GM12878 (cell line): ENCODE measurements at regions not wholly inside any gene's neighbourhood (a gene's known extent, or its start where the extent isn't known, plus 50 kb on each side); places are given as distances from the start of the nearest gene placed in this dataset.
A peak's percentile ranks its signal among the peaks of the same experiment; 100 is the strongest.

Experiments used
- BHLHE40 ChIP-seq, 2 experiments: fragments of 450-650 bp in 1 of 2; IDR thresholded peaks; 2 replicates each; pipeline ENCODE4 v1.6.1; 2011 to 2017; ENCODE audit warnings: low read depth in 2 of 2, borderline replicate concordance in 1 of 2, improper control_type of control experiment in 1 of 2, low read length in 1 of 2, mild to moderate bottlenecking in 1 of 2
- CHD4 ChIP-seq: fragments of 200-600 bp; sonication (generic); IDR thresholded peaks from 2 replicates; pipeline ENCODE4 v1.6.1; 2016; ENCODE audit warnings: mild to moderate bottlenecking
- JUNB ChIP-seq: IDR thresholded peaks from 2 replicates; pipeline ENCODE4 v1.6.1; 2016; ENCODE audit warnings: antibody characterized with exemption, mild to moderate bottlenecking
- MTA2 ChIP-seq: fragments of 450-650 bp; IDR thresholded peaks from 2 replicates; pipeline ENCODE4 v1.6.1; 2016; ENCODE audit warnings: low read depth, mild to moderate bottlenecking, moderate library complexity
- NR2C2 ChIP-seq: IDR thresholded peaks from 2 replicates; pipeline ENCODE4 v1.6.1; 2011; ENCODE audit warnings: borderline replicate concordance, low read depth; ENCODE audit not compliant: control insufficient read depth, insufficient read length
- NRF1 ChIP-seq: conservative IDR thresholded peaks from 2 replicates; pipeline ENCODE4 v1.6.1; 2011; ENCODE audit warnings: mild to moderate bottlenecking, low read depth, low read length, improper control_type of control experiment
- PAX8 ChIP-seq: fragments of 450-650 bp; IDR thresholded peaks from 2 replicates; pipeline ENCODE4 v1.6.1; 2017; ENCODE audit warnings: mild to moderate bottlenecking, moderate library complexity
- RELA ChIP-seq: fragments of 450-650 bp; IDR thresholded peaks from 2 replicates; pipeline ENCODE4 v1.8.0; 2014; ENCODE audit warnings: borderline replicate concordance; ENCODE audit not compliant: partially characterized antibody
- RUNX3 ChIP-seq: IDR thresholded peaks from 2 replicates; pipeline ENCODE4 v1.6.1; 2012; ENCODE audit warnings: low read length, inconsistent platforms
- SMC3 ChIP-seq: IDR thresholded peaks from 2 replicates; pipeline ENCODE4 v1.6.1; 2011; ENCODE audit warnings: low read length, improper control_type of control experiment, borderline replicate concordance
- TCF3 ChIP-seq: IDR thresholded peaks from 2 replicates; pipeline ENCODE4 v1.6.1; 2012; ENCODE audit warnings: low read depth, mild to moderate bottlenecking, low read length, borderline replicate concordance; ENCODE audit not compliant: insufficient read depth
- TCF7 ChIP-seq: IDR thresholded peaks from 2 replicates; pipeline ENCODE4 v1.6.1; 2014; ENCODE audit warnings: antibody characterized with exemption, borderline replicate concordance
- ZBED1 ChIP-seq: IDR thresholded peaks from 2 replicates; pipeline ENCODE4 v1.6.1; 2016; ENCODE audit warnings: borderline replicate concordance
- ZNF384 ChIP-seq: IDR thresholded peaks from 2 replicates; pipeline ENCODE4 v1.6.1; 2012; ENCODE audit warnings: low read depth, mild to moderate bottlenecking, low read length, improper control_type of control experiment, borderline replicate concordance
- ZZZ3 ChIP-seq: IDR thresholded peaks from 2 replicates; pipeline ENCODE4 v1.6.1; 2011; ENCODE audit warnings: low read depth; ENCODE audit not compliant: control insufficient read depth, insufficient read length
- TF ChIP-seq, protein P1 (sequence below): fragments of 450-650 bp; IDR thresholded peaks from 2 replicates; pipeline ENCODE4 v1.6.1; 2017; ENCODE audit warnings: antibody characterized with exemption, mild to moderate bottlenecking, moderate library complexity
- TF ChIP-seq, protein P2 (sequence below): fragments of 450-650 bp; IDR thresholded peaks from 2 replicates; pipeline ENCODE4 v1.6.1; 2018; ENCODE audit warnings: mild to moderate bottlenecking, low read depth, moderate library complexity; ENCODE audit not compliant: partially characterized antibody
- TF ChIP-seq, protein P3 (sequence below): fragments of 450-650 bp; IDR thresholded peaks from 2 replicates; pipeline ENCODE4 v1.6.1; 2017; ENCODE audit warnings: low read depth, mild to moderate bottlenecking, moderate library complexity

DNA sequence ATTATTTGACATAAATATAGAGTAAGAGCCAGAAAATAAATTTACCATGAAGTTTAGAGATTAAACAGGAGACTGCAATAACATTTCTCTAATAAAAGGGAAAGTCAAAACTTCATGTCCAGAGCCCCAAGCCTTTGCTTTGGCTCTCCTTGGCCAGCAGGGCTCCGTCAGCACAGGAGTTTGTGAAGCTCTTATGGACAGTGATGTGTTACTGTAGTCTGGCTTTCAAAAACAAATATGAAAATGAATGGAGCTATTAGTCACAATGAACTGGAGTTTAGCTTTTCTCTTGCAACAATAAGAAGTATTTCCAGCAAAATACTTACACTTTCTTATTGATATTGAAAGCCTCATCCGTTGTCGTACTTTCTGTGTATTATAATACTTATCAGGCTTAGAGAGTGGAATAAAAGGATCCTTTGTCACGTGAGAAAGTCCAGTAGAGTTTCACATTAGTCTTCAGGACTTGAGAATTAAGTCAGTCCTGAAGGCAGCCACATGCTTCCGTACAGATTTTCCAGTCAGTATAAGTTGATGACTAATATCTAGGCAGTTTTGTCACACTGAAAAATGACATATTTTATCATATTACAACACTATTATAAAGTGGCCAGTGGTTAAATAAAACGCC is 117.0 kb upstream of the PRL start (continued):
- TF ChIP-seq, protein P1, sequence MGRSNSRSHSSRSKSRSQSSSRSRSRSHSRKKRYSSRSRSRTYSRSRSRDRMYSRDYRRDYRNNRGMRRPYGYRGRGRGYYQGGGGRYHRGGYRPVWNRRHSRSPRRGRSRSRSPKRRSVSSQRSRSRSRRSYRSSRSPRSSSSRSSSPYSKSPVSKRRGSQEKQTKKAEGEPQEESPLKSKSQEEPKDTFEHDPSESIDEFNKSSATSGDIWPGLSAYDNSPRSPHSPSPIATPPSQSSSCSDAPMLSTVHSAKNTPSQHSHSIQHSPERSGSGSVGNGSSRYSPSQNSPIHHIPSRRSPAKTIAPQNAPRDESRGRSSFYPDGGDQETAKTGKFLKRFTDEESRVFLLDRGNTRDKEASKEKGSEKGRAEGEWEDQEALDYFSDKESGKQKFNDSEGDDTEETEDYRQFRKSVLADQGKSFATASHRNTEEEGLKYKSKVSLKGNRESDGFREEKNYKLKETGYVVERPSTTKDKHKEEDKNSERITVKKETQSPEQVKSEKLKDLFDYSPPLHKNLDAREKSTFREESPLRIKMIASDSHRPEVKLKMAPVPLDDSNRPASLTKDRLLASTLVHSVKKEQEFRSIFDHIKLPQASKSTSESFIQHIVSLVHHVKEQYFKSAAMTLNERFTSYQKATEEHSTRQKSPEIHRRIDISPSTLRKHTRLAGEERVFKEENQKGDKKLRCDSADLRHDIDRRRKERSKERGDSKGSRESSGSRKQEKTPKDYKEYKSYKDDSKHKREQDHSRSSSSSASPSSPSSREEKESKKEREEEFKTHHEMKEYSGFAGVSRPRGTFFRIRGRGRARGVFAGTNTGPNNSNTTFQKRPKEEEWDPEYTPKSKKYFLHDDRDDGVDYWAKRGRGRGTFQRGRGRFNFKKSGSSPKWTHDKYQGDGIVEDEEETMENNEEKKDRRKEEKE, result no peak
- TF ChIP-seq ZZZ3 (no peak), CHD4 (no peak), MTA2 (no peak), ZNF384 (no peak), NRF1 (no peak), JUNB (peak; percentile 64; the same call in 1 of the 2 replicates), TCF3 (no peak), BHLHE40 (IDR thresholded peaks at IDR 0.05; ENCODE audit: borderline replicate concordance in 1 of 2, low read depth in 2 of 2, low read length in 1 of 2) (peak; percentile 6 to 47; a peak in 2 of 4 replicates), SMC3 (no peak), RELA (no peak), NR2C2 (no peak), PAX8 (no peak), ZBED1 (no peak), TCF7 (no peak), RUNX3 (peak; percentile 37; the same call in 1 of the 2 replicates)
- TF ChIP-seq, protein P2, sequence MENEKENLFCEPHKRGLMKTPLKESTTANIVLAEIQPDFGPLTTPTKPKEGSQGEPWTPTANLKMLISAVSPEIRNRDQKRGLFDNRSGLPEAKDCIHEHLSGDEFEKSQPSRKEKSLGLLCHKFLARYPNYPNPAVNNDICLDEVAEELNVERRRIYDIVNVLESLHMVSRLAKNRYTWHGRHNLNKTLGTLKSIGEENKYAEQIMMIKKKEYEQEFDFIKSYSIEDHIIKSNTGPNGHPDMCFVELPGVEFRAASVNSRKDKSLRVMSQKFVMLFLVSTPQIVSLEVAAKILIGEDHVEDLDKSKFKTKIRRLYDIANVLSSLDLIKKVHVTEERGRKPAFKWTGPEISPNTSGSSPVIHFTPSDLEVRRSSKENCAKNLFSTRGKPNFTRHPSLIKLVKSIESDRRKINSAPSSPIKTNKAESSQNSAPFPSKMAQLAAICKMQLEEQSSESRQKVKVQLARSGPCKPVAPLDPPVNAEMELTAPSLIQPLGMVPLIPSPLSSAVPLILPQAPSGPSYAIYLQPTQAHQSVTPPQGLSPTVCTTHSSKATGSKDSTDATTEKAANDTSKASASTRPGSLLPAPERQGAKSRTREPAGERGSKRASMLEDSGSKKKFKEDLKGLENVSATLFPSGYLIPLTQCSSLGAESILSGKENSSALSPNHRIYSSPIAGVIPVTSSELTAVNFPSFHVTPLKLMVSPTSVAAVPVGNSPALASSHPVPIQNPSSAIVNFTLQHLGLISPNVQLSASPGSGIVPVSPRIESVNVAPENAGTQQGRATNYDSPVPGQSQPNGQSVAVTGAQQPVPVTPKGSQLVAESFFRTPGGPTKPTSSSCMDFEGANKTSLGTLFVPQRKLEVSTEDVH, result no peak
- TF ChIP-seq, protein P3, sequence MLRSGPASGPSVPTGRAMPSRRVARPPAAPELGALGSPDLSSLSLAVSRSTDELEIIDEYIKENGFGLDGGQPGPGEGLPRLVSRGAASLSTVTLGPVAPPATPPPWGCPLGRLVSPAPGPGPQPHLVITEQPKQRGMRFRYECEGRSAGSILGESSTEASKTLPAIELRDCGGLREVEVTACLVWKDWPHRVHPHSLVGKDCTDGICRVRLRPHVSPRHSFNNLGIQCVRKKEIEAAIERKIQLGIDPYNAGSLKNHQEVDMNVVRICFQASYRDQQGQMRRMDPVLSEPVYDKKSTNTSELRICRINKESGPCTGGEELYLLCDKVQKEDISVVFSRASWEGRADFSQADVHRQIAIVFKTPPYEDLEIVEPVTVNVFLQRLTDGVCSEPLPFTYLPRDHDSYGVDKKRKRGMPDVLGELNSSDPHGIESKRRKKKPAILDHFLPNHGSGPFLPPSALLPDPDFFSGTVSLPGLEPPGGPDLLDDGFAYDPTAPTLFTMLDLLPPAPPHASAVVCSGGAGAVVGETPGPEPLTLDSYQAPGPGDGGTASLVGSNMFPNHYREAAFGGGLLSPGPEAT, result no peak
